ENCODE measurements at regions not wholly inside any gene's neighbourhood (a gene's known extent, or its start where the extent isn't known, plus 50 kb on each side); places are given as distances from the start of the nearest gene placed in this dataset.
A peak's percentile ranks its signal among the peaks of the same experiment; 100 is the strongest.

DNA sequence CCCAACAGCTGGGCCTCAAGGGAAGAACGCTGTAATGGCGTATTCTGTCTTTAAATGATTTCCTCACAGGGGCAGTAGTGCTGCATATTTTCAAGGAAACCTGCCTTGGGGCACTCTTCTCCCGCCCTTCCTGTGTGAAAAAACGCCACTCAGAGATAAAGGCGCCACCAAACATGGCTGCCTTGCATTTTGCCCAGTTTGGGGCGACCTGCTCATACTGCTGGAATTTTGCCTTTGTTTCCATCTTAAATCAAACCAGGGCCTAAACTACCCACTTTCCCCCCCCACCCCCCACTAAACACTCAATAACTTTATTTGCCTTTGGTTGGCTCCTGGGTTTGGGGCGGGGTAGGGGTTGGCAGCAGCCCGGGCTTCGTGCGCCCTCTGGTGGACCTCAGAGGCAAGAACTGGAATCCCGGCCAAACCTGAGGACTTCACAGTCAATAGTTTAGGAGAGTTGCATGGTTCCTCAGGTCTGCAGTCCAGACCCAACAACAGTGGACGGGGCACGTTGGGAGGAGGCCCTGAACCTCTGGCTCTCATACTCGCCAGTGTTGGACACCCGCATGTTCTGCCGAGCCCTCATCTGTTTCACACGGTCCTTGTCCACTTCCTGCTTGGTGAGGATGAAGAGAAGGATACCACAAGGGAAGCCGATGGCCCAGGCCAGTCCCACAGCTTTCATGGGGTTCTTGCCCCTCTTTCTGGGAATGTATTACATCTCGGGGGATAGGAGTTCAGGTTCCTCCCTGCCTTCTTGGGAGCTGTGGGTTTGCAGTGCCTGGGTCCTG lies 220.1 kb upstream of the STK26 start:
- H3K9me2 ChIP-seq = no peaks in the 10 kb centered on the region
- no peaks in the 10 kb centered on the region for H3K79me2 ChIP-seq (ENCODE audit: insufficient read depth)
- peaks cover 16% of the 10 kb centered on the region; the same call in 1 of the 2 replicates for H3K27me3 ChIP-seq (ENCODE audit: insufficient read depth)
- no peaks in the 10 kb centered on the region; a peak in 1 of 4 replicates for H3K4me1 ChIP-seq (ENCODE audit: control insufficient read depth in 1 of 2, insufficient read depth in 2 of 2, low read depth in 1 of 2, low read length in 1 of 2)
- H4K20me1 ChIP-seq (ENCODE audit: insufficient read depth) = no peaks in the 10 kb centered on the region
- peak; percentile 71 for DNase-seq
- H3K4me3 ChIP-seq (ENCODE audit: low read depth in 2 of 2, low read length in 1 of 2) = peak overlapping the region; percentile 33 to 56; a peak in 3 of 4 replicates
- CTCF ChIA-PET = interaction anchor here (0.6 to 3.3 kb wide), 15 partner anchors 9 to 68 kb away, joined by 3 to 12 read pairs (median 4); no protein-coding TSS in a partner anchor
- 40% methylated on average over 15 of the region's 19 CpGs for WGBS (ENCODE audit: low lambda C conversion rate)
- no peak for TF ChIP-seq RCOR1 (IDR thresholded peaks at IDR 0.05; ENCODE audit: low read length)
- TF ChIP-seq FOSL2 (IDR thresholded peaks at IDR 0.05; ENCODE audit: borderline replicate concordance, low read depth) = no peak
- TF ChIP-seq, protein P1, sequence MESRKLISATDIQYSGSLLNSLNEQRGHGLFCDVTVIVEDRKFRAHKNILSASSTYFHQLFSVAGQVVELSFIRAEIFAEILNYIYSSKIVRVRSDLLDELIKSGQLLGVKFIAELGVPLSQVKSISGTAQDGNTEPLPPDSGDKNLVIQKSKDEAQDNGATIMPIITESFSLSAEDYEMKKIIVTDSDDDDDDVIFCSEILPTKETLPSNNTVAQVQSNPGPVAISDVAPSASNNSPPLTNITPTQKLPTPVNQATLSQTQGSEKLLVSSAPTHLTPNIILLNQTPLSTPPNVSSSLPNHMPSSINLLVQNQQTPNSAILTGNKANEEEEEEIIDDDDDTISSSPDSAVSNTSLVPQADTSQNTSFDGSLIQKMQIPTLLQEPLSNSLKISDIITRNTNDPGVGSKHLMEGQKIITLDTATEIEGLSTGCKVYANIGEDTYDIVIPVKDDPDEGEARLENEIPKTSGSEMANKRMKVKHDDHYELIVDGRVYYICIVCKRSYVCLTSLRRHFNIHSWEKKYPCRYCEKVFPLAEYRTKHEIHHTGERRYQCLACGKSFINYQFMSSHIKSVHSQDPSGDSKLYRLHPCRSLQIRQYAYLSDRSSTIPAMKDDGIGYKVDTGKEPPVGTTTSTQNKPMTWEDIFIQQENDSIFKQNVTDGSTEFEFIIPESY (IDR thresholded peaks at IDR 0.05; ENCODE audit: borderline replicate concordance, low read depth) = 0 out of 2 replicates have a peak, but pooled peaks have one; percentile 27
- TF ChIP-seq RAD21 (IDR thresholded peaks at IDR 0.05; ENCODE audit: low read length) = peak; percentile 40
- peak; percentile 81; the same call in 1 of the 2 replicates for TF ChIP-seq YY1 (IDR thresholded peaks at IDR 0.05; ENCODE audit: low read depth)
- peak; percentile 82 for TF ChIP-seq CTCF (IDR thresholded peaks at IDR 0.05)
- TF ChIP-seq SMC3 (IDR thresholded peaks at IDR 0.05; ENCODE audit: low read depth, low read length) = peak; percentile 34
- no peak for TF ChIP-seq POLR2AphosphoS5 (IDR thresholded peaks at IDR 0.05; ENCODE audit: low read depth, low read length)
- peak; percentile 58 for TF ChIP-seq NFIC (IDR thresholded peaks at IDR 0.05; ENCODE audit: borderline replicate concordance)
- H3K9ac ChIP-seq = no peak overlapping the region
- H3K27ac ChIP-seq (ENCODE audit: low read depth in 2 of 2, low read length in 1 of 2) = no peak overlapping the region
- H2AFZ ChIP-seq (ENCODE audit: low read depth) = no peak overlapping the region
- H3K9me3 ChIP-seq = no peaks in the 10 kb centered on the region
- H3K36me3 ChIP-seq (replicated peaks in 1 of 2; ENCODE audit: control insufficient read depth in 1 of 2, insufficient read depth in 2 of 2, low read length in 1 of 2) = no peaks in the 10 kb centered on the region
- H3F3A ChIP-seq (replicated peaks; ENCODE audit: insufficient read depth) = peaks cover 3% of the 10 kb centered on the region
- POLR2A ChIA-PET = no interaction called here
- H3K4me2 ChIP-seq = peak overlapping the region; percentile 45

Data from SK-N-SH (cell line).